LNCaP clone FGC (cell line): ENCODE measurements at regions not wholly inside any gene's neighbourhood (a gene's known extent, or its start where the extent isn't known, plus 50 kb on each side); places are given as distances from the start of the nearest gene placed in this dataset.
"Not testable (repeated sequence)": the region's sequence is repeated elsewhere in the genome, so short reads cannot be mapped to it uniquely, and the experiment has no call there.

Experiments
- DNase-seq: peaks from one replicate; pipeline ENCODE4 v3.0.0-alpha.2; 2011; ENCODE audit warnings: low read depth
- H3K4me3 ChIP-seq: 2 replicates; pipeline ENCODE4 v1.5.1; 2011; ENCODE audit warnings: mild to moderate bottlenecking, low read depth, low read length, control low read depth
- TF ChIP-seq, protein P1 (sequence below): IDR thresholded peaks from 2 replicates; pipeline ENCODE4 v1.5.1; 2012; ENCODE audit warnings: mild to moderate bottlenecking; ENCODE audit not compliant: control insufficient read depth, insufficient read depth; ENCODE audit errors: extremely low read depth

DNA sequence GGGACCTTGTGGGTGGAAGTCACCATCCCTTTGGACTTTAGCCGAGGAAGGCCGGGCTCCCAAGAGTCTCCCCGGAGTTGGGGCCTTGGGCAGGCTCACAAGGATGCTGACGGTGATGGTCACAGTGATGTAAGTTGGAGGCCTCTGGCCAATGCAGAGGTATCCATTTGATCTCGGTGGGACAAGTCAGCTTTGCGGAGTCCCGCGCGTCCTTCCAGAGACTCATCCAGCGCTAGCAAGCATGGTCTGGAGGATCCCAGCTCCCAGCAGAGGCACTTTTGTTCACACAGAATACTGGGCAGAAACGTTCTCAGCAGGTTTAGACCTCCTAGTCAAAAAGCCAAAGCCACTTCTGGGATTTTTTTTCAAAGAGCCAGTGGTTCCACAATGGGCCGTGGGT is 103.8 kb upstream of the ANKRD30BL start:
- not testable (repeated sequence) for DNase-seq, H3K4me3 ChIP-seq

GRCh38 chr2:132267105-132267497 is 105.3 kb upstream of the ANKRD30BL start:
- TF ChIP-seq, protein P1, sequence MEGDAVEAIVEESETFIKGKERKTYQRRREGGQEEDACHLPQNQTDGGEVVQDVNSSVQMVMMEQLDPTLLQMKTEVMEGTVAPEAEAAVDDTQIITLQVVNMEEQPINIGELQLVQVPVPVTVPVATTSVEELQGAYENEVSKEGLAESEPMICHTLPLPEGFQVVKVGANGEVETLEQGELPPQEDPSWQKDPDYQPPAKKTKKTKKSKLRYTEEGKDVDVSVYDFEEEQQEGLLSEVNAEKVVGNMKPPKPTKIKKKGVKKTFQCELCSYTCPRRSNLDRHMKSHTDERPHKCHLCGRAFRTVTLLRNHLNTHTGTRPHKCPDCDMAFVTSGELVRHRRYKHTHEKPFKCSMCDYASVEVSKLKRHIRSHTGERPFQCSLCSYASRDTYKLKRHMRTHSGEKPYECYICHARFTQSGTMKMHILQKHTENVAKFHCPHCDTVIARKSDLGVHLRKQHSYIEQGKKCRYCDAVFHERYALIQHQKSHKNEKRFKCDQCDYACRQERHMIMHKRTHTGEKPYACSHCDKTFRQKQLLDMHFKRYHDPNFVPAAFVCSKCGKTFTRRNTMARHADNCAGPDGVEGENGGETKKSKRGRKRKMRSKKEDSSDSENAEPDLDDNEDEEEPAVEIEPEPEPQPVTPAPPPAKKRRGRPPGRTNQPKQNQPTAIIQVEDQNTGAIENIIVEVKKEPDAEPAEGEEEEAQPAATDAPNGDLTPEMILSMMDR, result no peak
- no peak overlapping the region for H3K4me3 ChIP-seq
- no peak for DNase-seq

DNA sequence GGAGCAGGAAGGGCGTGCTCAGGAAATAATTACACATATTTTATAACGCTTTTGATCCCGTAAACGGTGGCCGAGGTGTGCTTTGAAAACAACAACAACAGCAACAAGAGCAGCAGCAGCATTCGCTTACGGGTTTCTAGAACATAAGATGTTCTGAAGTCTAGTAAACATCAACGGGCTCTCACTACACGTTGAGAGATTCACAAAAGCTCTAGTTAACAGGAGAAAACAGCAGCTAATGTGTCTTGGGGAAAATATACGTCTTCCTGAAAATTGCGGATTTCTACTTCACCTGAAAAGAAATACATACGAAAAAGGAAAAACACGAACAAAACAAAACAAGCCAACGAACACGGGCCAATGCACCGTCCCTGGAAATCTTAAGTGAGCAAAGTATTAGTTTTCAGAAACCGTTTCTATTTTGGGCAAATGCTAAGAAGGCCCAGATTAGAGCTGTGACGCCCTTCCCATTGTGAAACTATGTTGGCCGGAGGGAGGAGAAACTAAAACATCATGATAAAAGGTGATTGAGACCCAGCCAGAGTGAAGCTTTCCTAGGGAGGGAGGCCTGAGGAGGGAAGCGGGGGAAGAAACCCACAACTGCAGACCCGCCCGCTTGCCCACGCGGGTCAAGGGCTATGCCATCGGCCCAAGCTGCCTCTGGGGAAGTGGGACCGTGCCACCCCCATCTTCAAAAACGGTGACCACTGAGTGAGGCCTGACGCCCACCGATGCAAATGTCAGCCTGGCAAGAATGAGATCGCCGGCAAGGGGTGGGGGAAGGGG is 105.9 kb upstream of the ANKRD30BL start:
- not testable (repeated sequence) for DNase-seq, H3K4me3 ChIP-seq

GRCh38 chr2:132268284-132268976 is 106.7 kb upstream of the ANKRD30BL start:
- DNase-seq, result peak; percentile 77
- H3K4me3 ChIP-seq, result not testable (repeated sequence)
- TF ChIP-seq, protein P1, result peak; percentile 61

DNA sequence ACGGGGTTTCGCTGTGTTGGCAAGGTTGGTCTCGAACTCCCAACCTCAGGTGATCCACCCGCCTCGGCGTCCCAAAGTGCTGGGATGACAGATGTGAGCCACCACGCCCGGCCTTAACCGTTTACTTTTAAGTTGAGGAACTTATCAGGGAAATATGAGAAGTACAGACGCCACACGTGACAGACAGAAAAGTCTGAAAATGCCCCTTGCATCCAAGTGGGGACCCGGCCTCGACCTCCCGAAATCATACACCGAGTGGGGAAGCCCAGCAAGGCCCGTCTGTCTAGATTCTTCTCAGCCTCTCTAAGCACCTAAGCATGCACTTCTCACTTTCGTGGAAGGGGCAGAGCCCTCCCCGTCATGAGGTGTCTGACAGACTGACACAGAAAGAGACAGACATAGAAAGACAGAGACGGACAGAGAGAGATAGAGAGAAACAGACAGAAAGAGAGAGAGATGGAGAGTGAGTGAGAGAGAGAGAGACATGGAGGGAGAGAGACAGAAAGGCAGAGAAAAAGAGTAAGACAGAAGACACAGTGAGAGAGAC is 107.3 kb upstream of the ANKRD30BL start:
- H3K4me3 ChIP-seq, result no peak overlapping the region
- TF ChIP-seq, protein P1, result no peak
- no peak for DNase-seq

DNA sequence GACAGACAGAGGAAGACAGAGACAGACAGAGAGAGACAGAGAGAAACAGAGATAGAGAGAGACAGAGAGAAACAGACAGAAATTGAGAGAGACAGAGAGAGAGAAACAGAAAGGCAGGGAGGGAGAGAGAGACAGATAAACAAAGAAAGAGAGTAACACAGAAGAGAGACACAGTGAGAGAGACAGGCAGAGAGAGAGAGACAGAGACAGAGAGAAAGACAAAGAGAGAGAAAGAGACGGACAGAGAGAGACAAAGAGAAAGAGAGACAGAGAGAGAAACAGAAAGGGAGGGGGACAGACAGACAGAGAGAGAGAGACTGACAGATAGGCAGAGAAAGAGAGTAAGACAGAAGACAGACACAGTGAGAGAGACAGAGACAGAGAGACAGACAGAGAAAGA is 108.5 kb upstream of the ANKRD30BL start:
- TF ChIP-seq, protein P1, result no peak
- DNase-seq, result no peak
- no peak overlapping the region for H3K4me3 ChIP-seq

- TF ChIP-seq, protein P1, result no peak
- no peak overlapping the region for H3K4me3 ChIP-seq
- DNase-seq, result no peak
Observed at GRCh38 chr2:132270981-132271546, 109.3 kb upstream of the ANKRD30BL start.

- H3K4me3 ChIP-seq, DNase-seq: not testable (repeated sequence)
Observed at GRCh38 chr2:132271794-132272193, 110.0 kb upstream of the ANKRD30BL start.
